NB4 (cell line): ENCODE measurements at regions not wholly inside any gene's neighbourhood (a gene's known extent, or its start where the extent isn't known, plus 50 kb on each side); places are given as distances from the start of the nearest gene placed in this dataset.

ENCODE experiments used
- CTCF ChIP-seq: IDR thresholded peaks from one replicate; pipeline ENCODE4 v1.5.1; 2012; ENCODE audit warnings: low read depth, low read length
- POLR2A ChIP-seq: IDR thresholded peaks from 2 replicates; pipeline ENCODE4 v1.6.1; 2011; ENCODE audit warnings: mild to moderate bottlenecking; ENCODE audit not compliant: insufficient read length; ENCODE audit errors: extremely low read depth

GRCh38 chr15:39094116-39094515 is 486.8 kb upstream of the THBS1 start:
- TF ChIP-seq CTCF (no peak), POLR2A (no peak)
